ENCODE measurements at regions not wholly inside any gene's neighbourhood (a gene's known extent, or its start where the extent isn't known, plus 50 kb on each side); places are given as distances from the start of the nearest gene placed in this dataset.

DNA sequence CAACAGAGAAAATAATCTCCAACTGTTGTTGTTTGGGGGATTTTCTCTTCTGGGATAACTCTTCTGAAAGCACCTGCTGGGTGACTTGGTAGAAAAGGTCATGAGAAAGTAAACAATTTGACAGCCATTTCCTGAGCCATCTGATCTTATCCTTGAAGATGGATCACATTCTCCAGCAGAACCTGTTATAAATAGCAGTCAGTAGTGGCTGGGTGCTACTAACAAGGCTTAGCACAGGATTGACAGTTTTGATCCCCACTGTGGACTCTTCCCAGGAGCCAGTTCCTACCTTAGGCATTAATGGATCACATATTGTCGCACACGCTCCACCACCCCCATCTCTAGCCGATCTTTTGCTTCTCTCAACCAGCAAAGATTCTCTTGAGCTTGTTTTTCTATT lies 220.2 kb downstream of the PLK2 start:
- H3K9me3 Mint-ChIP-seq: no peaks in the 10 kb centered on the region
- no peak overlapping the region for H3K27ac Mint-ChIP-seq
- DNase-seq: no peak
- CTCF ChIA-PET: no interaction called here
- H3K27me3 Mint-ChIP-seq: no peaks in the 10 kb centered on the region
- no peaks in the 10 kb centered on the region for H3K36me3 Mint-ChIP-seq
- H3K4me1 Mint-ChIP-seq: no peaks in the 10 kb centered on the region
- H3K4me3 Mint-ChIP-seq: no peak overlapping the region

DNA sequence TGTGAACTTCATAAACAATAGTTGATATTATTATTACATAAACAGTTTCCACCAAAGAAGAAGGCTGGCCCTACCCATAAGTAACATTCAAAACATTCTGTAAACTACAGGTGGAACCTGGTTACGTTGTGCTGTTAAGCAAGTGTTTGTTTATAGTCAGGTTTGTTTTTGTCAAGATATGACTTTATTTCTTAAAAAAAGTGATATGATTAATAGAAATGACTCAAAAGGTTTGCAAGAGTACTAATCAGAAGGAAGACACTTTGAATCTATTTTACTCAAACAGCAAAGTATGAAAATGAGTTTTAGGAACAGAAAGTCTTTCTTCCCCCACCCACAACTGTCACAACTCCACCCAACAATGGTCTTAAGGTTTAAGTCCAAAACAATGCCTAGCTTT lies 220.8 kb downstream of the PLK2 start:
- H3K4me1 Mint-ChIP-seq: no peaks in the 10 kb centered on the region
- H3K27me3 Mint-ChIP-seq: no peaks in the 10 kb centered on the region
- H3K27ac Mint-ChIP-seq: no peak overlapping the region
- no peaks in the 10 kb centered on the region for H3K36me3 Mint-ChIP-seq
- no peaks in the 10 kb centered on the region for H3K9me3 Mint-ChIP-seq
- DNase-seq: no peak
- CTCF ChIA-PET: no interaction called here
- no peak overlapping the region for H3K4me3 Mint-ChIP-seq

DNA sequence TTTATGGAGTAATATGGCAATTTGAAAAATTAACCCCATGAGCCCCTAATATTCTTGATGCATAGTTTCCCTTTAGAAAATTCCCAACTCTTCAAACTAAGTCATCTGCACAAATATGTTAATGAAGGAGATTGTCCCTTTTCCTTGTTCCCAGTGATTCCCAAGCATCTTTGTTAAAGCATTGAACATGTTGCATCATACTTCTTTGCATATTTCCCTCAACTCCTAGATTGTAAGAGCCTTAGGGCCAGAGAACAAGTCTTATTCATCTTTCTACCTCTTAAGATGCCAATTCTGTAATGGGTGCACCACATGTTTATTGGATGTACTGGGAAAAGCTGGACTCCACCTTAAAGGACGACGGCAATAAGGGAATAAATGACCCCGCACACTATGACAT lies 223.4 kb downstream of the PLK2 start:
- Mint-ChIP-seq H3K36me3 (no peaks in the 10 kb centered on the region), H3K4me1 (no peaks in the 10 kb centered on the region), H3K27ac (no peak overlapping the region), H3K9me3 (no peaks in the 10 kb centered on the region), H3K27me3 (no peaks in the 10 kb centered on the region), H3K4me3 (no peak overlapping the region)
- DNase-seq: no peak
- CTCF ChIA-PET: no interaction called here

DNA sequence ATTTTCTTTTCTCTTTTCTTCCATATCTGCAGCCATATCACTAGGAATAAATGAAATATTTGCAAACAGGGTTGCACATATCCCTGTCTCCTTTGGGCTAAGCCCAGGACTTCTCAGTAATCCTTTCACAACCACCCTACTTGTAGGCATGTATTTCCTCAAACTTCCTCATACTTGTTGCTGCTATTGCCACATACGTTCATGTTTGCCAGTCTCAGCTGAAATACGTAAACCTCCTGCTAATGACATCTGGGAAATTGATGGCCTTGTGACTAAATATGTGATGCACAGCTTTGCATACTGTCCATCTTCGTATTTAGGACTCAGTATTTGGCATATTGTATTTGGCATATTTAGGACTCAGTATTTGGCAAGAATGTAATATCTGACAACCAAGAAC lies 224.6 kb downstream of the PLK2 start:
- DNase-seq: no peak
- H3K4me1 Mint-ChIP-seq: no peaks in the 10 kb centered on the region
- CTCF ChIA-PET: no interaction called here
- no peak overlapping the region for H3K4me3 Mint-ChIP-seq
- no peaks in the 10 kb centered on the region for H3K27me3 Mint-ChIP-seq
- no peak overlapping the region for H3K27ac Mint-ChIP-seq
- no peaks in the 10 kb centered on the region for H3K9me3 Mint-ChIP-seq
- H3K36me3 Mint-ChIP-seq: no peaks in the 10 kb centered on the region

DNA sequence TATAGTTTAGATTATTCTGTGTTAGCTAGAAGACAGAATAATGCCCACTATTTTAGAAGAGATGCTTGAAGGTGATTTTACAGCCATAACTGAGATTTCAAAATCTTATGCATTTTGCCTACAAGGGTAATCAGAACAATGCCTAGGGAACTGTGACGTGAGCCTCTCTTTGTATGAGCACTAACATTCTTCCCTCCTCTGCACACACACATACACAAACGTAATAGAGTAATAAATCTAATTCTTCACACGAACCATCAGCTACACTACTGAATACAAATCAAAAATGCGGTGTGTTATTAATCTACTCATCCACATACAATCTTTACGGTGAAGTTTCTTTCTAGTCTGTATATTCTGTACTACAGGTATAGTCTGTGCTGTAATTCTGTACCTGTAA lies 227.8 kb downstream of the PLK2 start:
- DNase-seq: no peak
- Mint-ChIP-seq H3K27me3 (no peaks in the 10 kb centered on the region), H3K4me3 (no peak overlapping the region), H3K27ac (no peak overlapping the region), H3K36me3 (no peaks in the 10 kb centered on the region), H3K4me1 (no peaks in the 10 kb centered on the region), H3K9me3 (no peaks in the 10 kb centered on the region)
- CTCF ChIA-PET: no interaction called here

DNA sequence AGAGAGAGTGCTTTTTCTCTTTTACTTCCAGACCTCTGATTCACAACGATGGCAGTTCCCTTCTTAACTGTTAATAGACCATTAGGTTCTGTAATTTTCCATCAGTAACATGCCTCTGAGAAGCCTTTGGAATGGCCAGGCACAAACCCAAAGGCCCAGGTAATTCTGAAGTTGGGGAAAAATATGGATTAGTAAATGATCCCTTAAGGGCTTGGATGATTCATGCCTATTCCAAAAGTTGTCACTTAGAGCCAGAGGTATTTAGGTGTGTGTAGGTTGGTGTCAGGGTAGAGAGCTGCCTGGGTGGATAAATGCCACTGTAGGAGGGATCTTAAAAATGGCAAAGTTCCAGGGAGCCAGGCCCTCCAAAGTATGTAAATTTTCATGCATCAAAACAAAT lies 228.8 kb downstream of the PLK2 start:
- Mint-ChIP-seq H3K36me3 (no peaks in the 10 kb centered on the region), H3K27me3 (peaks cover 2% of the 10 kb centered on the region), H3K9me3 (no peaks in the 10 kb centered on the region), H3K4me1 (no peaks in the 10 kb centered on the region), H3K27ac (no peak overlapping the region), H3K4me3 (no peak overlapping the region)
- DNase-seq: no peak
- CTCF ChIA-PET: no interaction called here

DNA sequence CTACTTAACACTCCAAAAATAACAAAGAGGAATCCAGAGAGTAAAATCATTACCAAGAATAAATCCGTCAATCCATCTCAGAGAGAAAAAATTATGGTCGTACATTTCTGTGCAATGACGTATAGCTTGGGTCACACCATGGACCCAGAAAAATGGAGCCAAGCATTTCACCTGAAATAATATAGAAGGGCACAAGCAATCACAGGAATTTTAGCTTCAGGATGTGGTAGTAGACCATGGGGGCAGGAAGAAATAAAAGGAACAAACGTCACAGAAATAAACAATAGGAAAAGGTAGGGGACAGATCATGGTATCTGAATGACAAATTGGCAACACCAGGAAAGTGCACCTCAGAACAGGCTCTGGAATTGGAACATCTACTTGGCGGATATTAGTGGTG lies 231.0 kb downstream of the PLK2 start:
- H3K27ac Mint-ChIP-seq: no peak overlapping the region
- no peak for DNase-seq
- H3K27me3 Mint-ChIP-seq: peaks cover 4% of the 10 kb centered on the region
- CTCF ChIA-PET: no interaction called here
- H3K4me1 Mint-ChIP-seq: no peaks in the 10 kb centered on the region
- H3K4me3 Mint-ChIP-seq: no peak overlapping the region
- H3K36me3 Mint-ChIP-seq: no peaks in the 10 kb centered on the region
- no peaks in the 10 kb centered on the region for H3K9me3 Mint-ChIP-seq

DNA sequence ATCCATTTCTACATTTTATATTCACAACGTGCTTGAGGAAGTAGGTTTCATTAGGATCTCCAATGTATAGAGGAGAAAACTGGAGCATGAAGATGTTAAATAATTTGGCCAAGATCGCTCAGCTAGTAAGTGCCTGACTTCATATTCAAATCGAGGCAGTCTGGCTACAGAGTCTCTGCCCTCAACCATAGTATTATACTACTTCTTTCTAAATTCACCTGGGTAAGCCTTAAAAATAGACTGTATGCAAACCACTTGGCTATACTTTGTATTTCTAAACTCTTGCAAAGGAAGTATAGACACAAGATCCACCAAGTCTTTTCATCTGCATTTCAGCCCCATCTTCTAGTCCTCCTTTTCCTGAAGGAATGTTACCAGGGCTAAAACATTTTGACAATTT lies 232.0 kb downstream of the PLK2 start:
- CTCF ChIA-PET: no interaction called here

DNA sequence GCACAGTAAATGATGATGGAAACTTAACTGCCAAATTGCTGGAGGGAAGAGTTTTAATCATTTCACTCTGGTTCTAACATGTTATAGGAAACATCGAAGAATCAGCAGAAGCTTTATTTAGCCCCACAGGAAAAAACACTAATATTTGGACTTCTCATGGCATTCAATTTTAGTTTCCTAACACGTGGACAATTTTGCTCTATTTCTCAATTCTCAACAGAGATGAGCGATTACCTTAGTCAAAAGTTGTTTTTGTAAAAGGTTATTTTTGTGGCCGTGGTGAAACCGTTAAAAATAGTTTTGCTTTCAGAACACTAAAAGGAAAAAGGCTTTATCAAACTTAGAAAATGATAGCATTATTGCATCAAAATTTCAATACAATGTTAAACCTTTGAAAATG lies 235.2 kb downstream of the PLK2 start:
- Mint-ChIP-seq H3K4me3 (no peak overlapping the region), H3K27me3 (peaks cover 4% of the 10 kb centered on the region), H3K36me3 (no peaks in the 10 kb centered on the region), H3K4me1 (no peaks in the 10 kb centered on the region), H3K9me3 (no peaks in the 10 kb centered on the region), H3K27ac (no peak overlapping the region)
- CTCF ChIA-PET: no interaction called here
- DNase-seq: no peak

More for the DNA sequence above, 232.0 kb downstream of the PLK2 start:
- Mint-ChIP-seq H3K4me1 (no peaks in the 10 kb centered on the region), H3K4me3 (no peak overlapping the region), H3K27me3 (peaks cover 4% of the 10 kb centered on the region), H3K27ac (no peak overlapping the region), H3K36me3 (no peaks in the 10 kb centered on the region), H3K9me3 (no peaks in the 10 kb centered on the region)
- DNase-seq: no peak

DNA sequence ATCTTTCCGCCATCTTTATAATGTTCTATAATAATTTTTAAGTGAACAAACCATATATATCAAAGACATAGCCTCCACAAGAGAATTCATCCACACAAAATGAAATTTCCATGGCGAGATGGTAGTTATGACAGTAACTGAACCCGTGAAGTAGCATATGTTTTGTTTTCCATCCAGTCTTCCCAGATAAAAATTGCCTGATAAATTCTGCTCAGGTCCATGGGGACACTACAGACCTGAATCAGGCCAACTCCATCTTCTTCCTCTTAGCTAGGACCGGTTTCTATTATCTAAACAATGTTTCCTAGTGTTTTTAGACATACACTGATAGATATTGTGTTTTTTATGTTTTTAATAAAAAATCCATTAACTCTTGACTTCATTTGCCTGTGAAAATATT lies 235.7 kb downstream of the PLK2 start:
- H3K27me3 Mint-ChIP-seq: peaks cover 4% of the 10 kb centered on the region
- H3K4me3 Mint-ChIP-seq: no peak overlapping the region
- no peak for DNase-seq
- no peak overlapping the region for H3K27ac Mint-ChIP-seq
- CTCF ChIA-PET: no interaction called here
- no peaks in the 10 kb centered on the region for H3K36me3 Mint-ChIP-seq
- H3K9me3 Mint-ChIP-seq: no peaks in the 10 kb centered on the region
- no peaks in the 10 kb centered on the region for H3K4me1 Mint-ChIP-seq

DNA sequence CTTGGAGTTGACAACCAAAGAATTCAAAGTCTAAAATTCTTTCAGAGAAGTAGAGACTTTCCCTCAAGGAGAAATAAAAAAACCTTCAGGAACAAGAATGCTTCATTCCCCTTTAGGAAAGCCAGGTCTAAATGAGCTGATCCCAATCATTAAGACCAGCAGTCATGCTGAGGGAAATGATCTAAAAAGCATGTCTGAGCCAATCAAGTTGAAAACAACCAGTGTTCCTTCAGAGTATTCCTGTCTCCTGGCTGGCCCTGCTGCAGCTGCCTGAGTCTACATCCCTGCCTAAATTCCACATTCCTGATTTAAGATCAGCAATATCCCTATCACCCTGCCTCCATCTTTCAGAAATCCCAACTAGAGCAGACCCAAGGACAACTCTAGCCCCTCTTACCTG lies 244.5 kb downstream of the PLK2 start:
- peaks cover 4% of the 10 kb centered on the region for H3K27me3 Mint-ChIP-seq
- no peak overlapping the region for H3K27ac Mint-ChIP-seq
- no peaks in the 10 kb centered on the region for H3K4me1 Mint-ChIP-seq
- CTCF ChIA-PET: no interaction called here
- H3K4me3 Mint-ChIP-seq: no peak overlapping the region
- no peaks in the 10 kb centered on the region for H3K36me3 Mint-ChIP-seq
- DNase-seq: no peak
- no peaks in the 10 kb centered on the region for H3K9me3 Mint-ChIP-seq

DNA sequence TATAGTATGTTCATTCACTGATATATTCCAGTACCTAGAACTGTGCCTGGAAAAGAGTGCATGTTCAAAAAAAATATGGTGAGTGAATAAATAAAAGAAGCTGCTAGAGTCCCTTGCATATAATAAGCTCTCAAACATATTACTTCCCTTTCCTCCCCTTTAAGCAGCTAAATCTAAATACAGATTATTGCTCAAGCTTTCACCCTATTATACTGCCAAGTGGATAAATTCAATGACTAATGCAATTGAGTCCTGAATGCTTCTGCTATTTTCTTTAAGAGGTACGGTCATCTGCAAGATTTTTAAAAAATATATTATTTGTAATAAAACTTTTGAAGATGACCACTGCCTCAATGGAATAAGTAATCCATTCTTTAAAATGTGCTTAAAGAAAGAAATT lies 248.4 kb downstream of the PLK2 start:
- H3K4me1 Mint-ChIP-seq: no peaks in the 10 kb centered on the region
- H3K4me3 Mint-ChIP-seq: no peak overlapping the region
- no peak overlapping the region for H3K27ac Mint-ChIP-seq
- no peaks in the 10 kb centered on the region for H3K9me3 Mint-ChIP-seq
- no peaks in the 10 kb centered on the region for H3K36me3 Mint-ChIP-seq
- peaks cover 4% of the 10 kb centered on the region for H3K27me3 Mint-ChIP-seq
- no peak for DNase-seq
- CTCF ChIA-PET: no interaction called here

DNA sequence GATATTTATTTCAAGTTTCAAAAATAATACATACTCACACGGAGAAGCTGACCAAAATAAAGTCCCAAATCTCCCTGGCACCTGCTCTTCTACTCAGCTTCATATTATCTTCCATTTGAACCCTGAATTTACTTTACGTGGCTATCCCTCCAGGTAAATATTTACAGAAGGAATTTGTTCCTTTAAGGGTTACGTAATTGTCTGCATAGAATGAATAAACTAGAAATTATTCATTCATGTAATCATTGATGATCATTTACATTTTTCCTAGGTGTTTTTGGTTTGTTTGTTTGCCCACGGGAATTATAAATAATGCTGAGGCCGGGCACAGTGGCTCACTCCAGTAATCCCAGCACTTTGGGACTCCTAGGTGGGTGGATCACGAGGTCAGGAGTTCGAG lies 251.2 kb downstream of the PLK2 start:
- H3K36me3 Mint-ChIP-seq: no peaks in the 10 kb centered on the region
- H3K9me3 Mint-ChIP-seq: no peaks in the 10 kb centered on the region
- CTCF ChIA-PET: no interaction called here
- H3K27me3 Mint-ChIP-seq: peaks cover 4% of the 10 kb centered on the region
- no peak overlapping the region for H3K4me3 Mint-ChIP-seq
- no peaks in the 10 kb centered on the region for H3K4me1 Mint-ChIP-seq
- DNase-seq: no peak
- H3K27ac Mint-ChIP-seq: no peak overlapping the region

DNA sequence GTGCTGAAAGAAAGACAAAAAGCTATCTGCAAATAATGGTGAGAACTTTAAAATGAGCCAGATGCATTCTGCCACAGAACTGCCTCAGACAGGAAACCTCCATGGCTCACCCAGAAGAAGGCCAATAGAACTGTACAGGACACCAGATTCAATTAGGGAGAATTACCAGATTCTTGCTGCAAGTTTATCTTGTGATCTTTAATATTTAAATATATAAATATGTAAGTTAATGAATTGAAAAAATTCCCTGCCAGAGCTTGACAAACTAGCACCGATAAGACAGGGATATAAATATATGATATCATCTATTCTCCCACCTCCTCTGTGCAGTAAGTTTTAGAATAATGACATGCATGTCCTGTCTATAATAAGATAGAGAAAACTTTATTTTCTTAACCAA lies 252.8 kb downstream of the PLK2 start:
- Mint-ChIP-seq H3K27me3 (peaks cover 2% of the 10 kb centered on the region), H3K4me1 (no peaks in the 10 kb centered on the region), H3K9me3 (no peaks in the 10 kb centered on the region), H3K36me3 (no peaks in the 10 kb centered on the region), H3K4me3 (no peak overlapping the region), H3K27ac (no peak overlapping the region)
- no peak for DNase-seq
- CTCF ChIA-PET: no interaction called here

DNA sequence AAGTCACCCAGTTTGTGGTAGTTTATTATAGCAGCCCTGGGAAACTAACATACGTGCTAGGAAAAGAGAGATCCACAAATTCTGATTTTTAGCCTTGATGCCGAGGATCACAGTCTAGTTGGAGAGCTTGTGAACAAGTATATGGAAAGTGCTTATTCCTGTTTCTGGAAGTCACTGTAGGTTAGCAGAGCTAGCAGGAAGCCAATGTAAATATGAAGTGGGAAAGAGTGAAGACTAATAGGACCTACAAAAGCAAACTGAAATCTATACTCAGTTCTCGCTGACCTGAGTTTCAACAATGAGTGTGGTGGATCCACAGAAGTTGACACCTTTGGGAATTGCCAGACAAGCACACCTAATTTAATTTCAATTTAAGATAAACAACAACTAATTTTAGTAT lies 254.9 kb downstream of the PLK2 start:
- Mint-ChIP-seq H3K4me1 (no peaks in the 10 kb centered on the region), H3K27me3 (no peaks in the 10 kb centered on the region), H3K9me3 (no peaks in the 10 kb centered on the region), H3K36me3 (no peaks in the 10 kb centered on the region), H3K27ac (no peak overlapping the region), H3K4me3 (no peak overlapping the region)
- no peak for DNase-seq
- CTCF ChIA-PET: no interaction called here

DNA sequence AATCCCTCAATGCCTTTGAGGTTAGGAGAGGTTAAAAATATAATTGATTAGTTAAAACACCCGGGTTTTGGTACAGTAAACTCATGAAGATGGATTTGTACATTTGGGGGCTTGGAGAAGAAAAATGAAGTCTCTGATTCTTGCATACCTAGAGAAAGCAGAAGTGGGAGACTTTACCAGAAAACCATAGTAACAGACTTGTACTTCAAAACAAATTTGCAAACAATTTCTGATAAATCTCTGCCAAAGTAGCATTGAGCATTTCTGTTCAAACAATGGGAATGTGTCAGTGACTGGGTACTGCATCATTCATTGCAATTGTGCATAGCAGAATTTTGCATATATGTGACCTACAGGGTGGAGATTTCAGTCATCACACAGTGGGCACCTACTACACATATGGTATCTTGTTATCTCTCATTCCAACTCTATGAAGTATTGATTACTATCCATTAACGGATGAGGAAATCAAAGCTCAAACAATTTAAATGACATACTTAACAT lies 256.9 kb downstream of the PLK2 start:
- Mint-ChIP-seq H3K4me3 (no peak overlapping the region), H3K4me1 (no peaks in the 10 kb centered on the region), H3K27ac (no peak overlapping the region), H3K27me3 (no peaks in the 10 kb centered on the region), H3K36me3 (no peaks in the 10 kb centered on the region), H3K9me3 (no peaks in the 10 kb centered on the region)
- CTCF ChIA-PET: no interaction called here
- DNase-seq: no peak

Measured in activated naive CD4-positive, alpha-beta T cell treated with anti-CD3 and anti-CD28 coated beads, Interleukin-2, amount 10 ng/mL, durations not matched to agents 7 days and 5 days (primary cell).